ENCODE measurements at regions not wholly inside any gene's neighbourhood (a gene's known extent, or its start where the extent isn't known, plus 50 kb on each side); places are given as distances from the start of the nearest gene placed in this dataset.
A peak's percentile ranks its signal among the peaks of the same experiment; 100 is the strongest.

DNA sequence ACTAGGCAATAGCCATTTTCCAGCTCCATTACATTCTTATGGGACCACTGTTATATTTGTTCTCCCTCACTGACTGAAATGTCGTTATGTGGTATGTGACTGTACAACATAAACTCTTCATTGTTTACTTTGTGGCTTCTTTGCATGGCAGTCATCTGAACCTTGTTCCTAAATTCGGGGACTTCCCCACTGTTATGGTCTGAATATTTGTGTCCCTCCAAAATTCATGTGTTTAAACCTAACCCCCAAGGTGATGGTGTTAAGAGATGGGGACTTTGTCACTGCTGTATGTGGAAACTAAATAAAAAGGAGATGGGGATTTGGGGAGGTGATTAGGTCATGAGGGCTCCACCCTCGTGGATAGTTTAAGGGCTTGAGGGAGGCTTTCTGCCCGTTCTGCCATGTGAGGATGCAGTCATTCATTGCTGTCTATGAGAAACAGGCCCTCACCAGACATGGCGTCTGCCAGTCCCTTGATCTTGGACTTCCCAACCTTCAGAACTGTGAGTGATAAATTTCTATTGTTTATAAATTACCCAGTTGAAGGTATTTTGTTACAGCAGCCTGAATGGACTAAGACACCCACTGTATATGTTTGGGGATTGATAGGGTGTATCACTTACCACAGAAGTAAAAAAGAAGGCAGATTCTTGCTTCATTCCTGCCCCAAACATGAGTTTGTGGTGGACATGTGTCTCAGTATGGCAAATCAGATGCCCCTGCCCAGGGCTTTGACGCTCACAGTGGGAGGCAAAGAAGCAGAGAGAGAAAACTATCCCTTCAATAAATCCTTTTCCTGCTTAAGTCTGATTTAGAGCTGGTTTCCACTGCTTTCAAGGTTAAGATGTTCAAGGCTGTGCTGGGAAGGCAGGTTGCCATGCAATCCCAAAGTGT, 138.0 kb upstream of the UBE2E1 start:
- no peak for DNase-seq (ENCODE audit: low spot score)
- in situ Hi-C loops (cut with MboI; ENCODE audit: low sequenced_read_pairs, unreplicated experiment): no loop called here
- TF ChIP-seq, protein P1, sequence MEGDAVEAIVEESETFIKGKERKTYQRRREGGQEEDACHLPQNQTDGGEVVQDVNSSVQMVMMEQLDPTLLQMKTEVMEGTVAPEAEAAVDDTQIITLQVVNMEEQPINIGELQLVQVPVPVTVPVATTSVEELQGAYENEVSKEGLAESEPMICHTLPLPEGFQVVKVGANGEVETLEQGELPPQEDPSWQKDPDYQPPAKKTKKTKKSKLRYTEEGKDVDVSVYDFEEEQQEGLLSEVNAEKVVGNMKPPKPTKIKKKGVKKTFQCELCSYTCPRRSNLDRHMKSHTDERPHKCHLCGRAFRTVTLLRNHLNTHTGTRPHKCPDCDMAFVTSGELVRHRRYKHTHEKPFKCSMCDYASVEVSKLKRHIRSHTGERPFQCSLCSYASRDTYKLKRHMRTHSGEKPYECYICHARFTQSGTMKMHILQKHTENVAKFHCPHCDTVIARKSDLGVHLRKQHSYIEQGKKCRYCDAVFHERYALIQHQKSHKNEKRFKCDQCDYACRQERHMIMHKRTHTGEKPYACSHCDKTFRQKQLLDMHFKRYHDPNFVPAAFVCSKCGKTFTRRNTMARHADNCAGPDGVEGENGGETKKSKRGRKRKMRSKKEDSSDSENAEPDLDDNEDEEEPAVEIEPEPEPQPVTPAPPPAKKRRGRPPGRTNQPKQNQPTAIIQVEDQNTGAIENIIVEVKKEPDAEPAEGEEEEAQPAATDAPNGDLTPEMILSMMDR (IDR thresholded peaks at IDR 0.05; ENCODE audit: borderline replicate concordance, control extremely low read depth, extremely low read depth, insufficient read depth, missing control alignments): no peak

DNA sequence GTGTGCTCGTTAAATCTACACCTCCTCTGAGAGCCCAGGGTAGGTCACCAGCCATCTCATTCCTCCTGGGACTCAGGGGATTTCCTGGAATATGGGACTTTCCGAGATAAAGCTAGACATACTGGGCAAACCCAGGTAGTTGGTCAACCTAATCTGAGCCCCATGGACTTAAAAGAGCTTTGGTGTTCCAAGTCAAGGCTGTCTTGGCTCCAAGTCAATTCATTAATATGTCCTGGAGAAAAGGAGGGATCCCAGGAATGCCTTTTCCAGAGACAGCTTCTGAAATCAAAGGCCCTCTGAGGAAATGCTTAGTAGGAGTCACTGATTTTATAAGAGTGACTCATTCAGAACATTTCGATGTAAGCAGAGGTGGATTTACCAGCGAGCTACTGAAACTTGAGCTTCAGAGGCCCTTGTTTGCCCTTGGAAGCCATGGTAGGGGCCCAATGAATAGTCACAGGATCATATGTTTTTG, 137.3 kb upstream of the UBE2E1 start:
- in situ Hi-C loops (cut with MboI; ENCODE audit: low sequenced_read_pairs, unreplicated experiment): no loop called here
- no peak for DNase-seq (ENCODE audit: low spot score)
- TF ChIP-seq, protein P1 (IDR thresholded peaks at IDR 0.05; ENCODE audit: borderline replicate concordance, control extremely low read depth, extremely low read depth, insufficient read depth, missing control alignments): no peak

DNA sequence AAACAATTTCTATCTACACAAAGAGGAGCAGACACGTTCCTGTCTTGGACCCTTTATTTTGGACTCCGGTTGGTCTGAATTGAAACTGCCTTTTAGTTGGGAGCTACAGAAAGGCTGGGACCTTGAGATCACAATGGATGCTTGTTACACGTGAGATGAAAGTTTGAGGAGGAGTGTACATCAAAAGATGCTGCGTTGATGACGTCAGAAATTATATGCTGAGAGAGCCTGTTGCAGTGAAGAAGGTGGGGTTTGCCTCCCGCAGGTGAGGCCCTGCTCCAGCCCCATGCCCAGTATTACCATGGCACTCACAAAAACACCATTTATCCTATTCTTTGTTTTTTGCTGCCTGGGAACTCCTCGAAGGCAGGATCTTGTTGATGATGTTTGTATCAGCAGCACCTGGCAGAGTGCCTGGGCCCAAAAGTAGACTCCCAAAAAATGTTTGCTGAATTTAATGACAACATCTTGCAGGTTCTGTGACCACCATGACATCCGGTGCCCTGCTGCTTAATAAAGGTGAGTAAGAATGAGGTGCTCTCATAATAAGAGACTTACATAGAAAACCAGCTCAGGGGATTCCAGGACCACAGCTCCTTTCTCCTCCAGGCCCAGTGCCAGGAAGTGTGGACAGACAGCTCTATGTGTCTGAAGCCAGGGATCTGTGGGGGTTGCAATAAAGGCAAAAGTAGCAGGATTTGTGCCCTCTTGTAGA, 136.1 kb upstream of the UBE2E1 start:
- no peak for DNase-seq (ENCODE audit: low spot score)
- in situ Hi-C loops (cut with MboI; ENCODE audit: low sequenced_read_pairs, unreplicated experiment): no loop called here
- TF ChIP-seq, protein P1 (IDR thresholded peaks at IDR 0.05; ENCODE audit: borderline replicate concordance, control extremely low read depth, extremely low read depth, insufficient read depth, missing control alignments): no peak

DNA sequence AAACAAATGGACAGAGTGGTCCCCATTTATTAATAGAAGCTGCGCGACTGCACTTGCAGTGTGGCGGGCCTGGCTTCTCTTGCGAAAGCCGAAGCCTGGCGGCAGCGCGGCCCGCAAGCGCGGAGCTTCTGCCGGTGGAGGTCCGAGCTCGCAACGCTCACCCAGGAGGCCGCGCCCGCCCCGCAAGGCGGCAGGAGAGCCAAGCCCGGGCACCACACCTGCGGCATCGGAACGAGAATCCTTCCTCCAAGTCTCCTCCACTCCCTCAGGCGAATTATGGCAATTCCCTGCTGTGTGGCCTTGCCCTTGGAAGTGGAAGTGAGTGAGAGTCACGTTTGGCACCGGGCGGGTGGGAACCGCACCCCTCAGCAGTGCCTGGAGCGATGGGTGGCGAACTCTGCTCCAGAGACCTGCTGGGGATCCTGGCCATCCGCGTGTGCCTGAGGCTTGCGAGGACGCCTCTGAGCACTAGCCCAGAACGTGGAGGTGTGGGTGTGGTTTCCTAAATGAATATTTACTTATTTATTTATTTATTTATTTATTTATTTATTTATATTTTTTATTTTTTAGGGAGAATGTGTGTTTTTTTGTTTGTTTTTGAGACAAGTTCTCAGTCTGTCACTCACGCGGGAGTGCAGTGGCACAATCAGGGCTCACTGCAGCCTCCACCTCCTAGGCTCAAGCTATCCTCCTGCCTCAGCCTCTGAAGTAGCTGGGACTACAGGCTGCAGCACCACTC, 133.7 kb upstream of the UBE2E1 start:
- TF ChIP-seq, protein P1 (IDR thresholded peaks at IDR 0.05; ENCODE audit: borderline replicate concordance, control extremely low read depth, extremely low read depth, insufficient read depth, missing control alignments): no peak
- in situ Hi-C loops (cut with MboI; ENCODE audit: low sequenced_read_pairs, unreplicated experiment): no loop called here
- DNase-seq (ENCODE audit: low spot score): peak; percentile 31

DNA sequence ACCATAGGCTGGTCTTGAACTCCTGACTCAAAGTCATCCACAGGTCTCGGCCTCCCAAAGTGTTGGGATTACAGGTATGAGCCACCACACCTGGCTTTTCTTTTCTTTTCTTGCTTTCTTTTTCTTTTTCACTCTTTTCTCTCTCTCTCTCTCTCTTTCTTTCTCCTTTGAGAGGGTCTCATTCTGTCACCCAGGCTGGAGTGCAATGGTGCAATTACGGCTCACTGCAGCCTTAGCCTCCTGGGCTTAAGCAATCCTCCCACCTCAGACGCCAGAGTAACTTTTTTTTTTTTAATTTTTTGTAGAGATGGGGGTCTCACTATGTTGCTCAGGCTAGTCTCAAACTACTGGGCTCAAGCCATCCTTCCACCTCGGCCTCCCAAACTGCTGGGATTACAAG, 133.1 kb upstream of the UBE2E1 start:
- TF ChIP-seq, protein P1 (IDR thresholded peaks at IDR 0.05; ENCODE audit: borderline replicate concordance, control extremely low read depth, extremely low read depth, insufficient read depth, missing control alignments): no peak
- no peak for DNase-seq (ENCODE audit: low spot score)
- in situ Hi-C loops (cut with MboI; ENCODE audit: low sequenced_read_pairs, unreplicated experiment): no loop called here

DNA sequence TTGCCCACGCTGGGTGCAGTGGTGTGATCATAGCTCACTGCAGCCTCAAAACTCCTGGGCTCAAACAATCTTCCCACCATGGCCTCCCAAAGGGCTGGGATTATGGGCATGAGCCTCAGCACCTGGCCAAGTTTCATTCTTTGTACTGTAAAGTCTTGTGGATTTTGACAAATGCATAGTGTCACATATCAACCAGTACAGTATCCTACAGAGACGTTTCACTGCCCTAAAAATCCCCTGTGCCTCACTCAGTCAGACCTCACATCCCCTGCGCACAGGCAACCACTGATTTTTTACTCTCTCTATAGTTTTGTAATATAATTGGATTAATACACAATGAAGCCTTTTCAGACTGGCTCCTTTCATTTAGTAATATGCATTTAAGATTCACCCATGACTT, 130.7 kb upstream of the UBE2E1 start:
- in situ Hi-C loops (cut with MboI; ENCODE audit: low sequenced_read_pairs, unreplicated experiment): no loop called here
- TF ChIP-seq, protein P1 (IDR thresholded peaks at IDR 0.05; ENCODE audit: borderline replicate concordance, control extremely low read depth, extremely low read depth, insufficient read depth, missing control alignments): no peak

More for the DNA sequence above, 130.7 kb upstream of the UBE2E1 start:
- no peak for DNase-seq (ENCODE audit: low spot score)

All from GM13976 (cell line).